ENCODE measurements at regions not wholly inside any gene's neighbourhood (a gene's known extent, or its start where the extent isn't known, plus 50 kb on each side); places are given as distances from the start of the nearest gene placed in this dataset.
A peak's percentile ranks its signal among the peaks of the same experiment; 100 is the strongest.

DNA sequence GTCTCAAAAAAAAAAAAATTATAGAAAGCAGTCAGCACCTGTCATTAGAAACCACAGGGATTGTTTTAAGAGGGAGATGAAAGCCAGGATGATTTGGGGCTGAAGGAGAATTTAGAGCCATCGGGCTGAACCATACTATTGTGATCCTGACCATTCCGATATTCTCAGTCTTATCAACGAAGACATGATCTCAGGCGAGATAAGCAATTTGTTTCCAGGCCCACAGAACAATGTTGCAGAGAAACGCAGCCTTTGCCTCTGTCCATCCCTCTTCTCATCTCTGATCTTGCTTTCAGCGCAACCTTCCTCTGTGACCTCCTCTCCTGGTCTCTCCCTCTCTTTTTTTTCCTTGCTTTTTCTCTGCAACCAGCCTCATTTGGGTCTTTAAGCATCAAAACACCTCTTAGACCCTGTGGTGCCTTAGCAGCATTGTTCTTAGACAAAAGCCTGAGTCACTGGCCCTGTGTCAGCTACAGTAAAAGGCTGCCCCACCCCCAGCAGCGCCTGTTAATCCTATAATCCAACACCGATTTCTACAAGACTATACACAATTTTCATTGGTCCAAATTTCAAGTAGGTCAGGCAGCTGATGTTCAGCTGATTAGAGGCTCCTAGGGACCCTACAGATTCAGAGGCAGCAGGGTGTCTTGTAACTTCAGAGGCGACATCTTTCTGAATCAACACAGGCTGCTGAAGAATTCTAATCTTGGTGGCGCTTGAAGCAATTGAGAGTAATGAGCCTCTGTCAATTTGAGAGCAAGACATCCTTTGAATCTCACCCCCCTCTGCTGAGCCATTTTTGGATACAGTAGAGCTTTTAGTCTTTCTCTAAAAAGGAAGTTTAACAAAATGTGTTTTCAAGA, 206.0 kb downstream of the NCK2 start (continued):
- TF ChIP-seq ZNF766 (CRISPR knock-in tag; conservative IDR thresholded peaks at IDR 0.05) (no peak), MAFG (tag; conservative IDR thresholded peaks at IDR 0.05) (peak; percentile 65), NRF1 (conservative IDR thresholded peaks at IDR 0.05 in 1 of 2, IDR thresholded peaks at IDR 0.05 in 1 of 2) (no peak), RFX1 (IDR thresholded peaks at IDR 0.05) (no peak), TEAD2 (tag; IDR thresholded peaks at IDR 0.05) (no peak), HNRNPH1 (optimal IDR thresholded peaks at IDR 0.05; ENCODE audit: low read depth, low read length) (no peak), MAFF (IDR thresholded peaks at IDR 0.05; ENCODE audit: low read length) (peak; percentile 10; the same call in 1 of the 2 replicates), SOX6 (IDR thresholded peaks at IDR 0.05) (peak; percentile 61), ZNF57 (CRISPR knock-in tag; IDR thresholded peaks at IDR 0.05) (no peak), NCOA4 (IDR thresholded peaks at IDR 0.05; ENCODE audit: partially characterized antibody) (no peak)
- TF ChIP-seq, protein P1, sequence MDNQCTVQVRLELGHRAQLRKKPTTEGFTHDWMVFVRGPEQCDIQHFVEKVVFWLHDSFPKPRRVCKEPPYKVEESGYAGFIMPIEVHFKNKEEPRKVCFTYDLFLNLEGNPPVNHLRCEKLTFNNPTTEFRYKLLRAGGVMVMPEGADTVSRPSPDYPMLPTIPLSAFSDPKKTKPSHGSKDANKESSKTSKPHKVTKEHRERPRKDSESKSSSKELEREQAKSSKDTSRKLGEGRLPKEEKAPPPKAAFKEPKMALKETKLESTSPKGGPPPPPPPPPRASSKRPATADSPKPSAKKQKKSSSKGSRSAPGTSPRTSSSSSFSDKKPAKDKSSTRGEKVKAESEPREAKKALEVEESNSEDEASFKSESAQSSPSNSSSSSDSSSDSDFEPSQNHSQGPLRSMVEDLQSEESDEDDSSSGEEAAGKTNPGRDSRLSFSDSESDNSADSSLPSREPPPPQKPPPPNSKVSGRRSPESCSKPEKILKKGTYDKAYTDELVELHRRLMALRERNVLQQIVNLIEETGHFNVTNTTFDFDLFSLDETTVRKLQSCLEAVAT (IDR thresholded peaks at IDR 0.05) = no peak
